ENCODE measurements at regions not wholly inside any gene's neighbourhood (a gene's known extent, or its start where the extent isn't known, plus 50 kb on each side); places are given as distances from the start of the nearest gene placed in this dataset.

DNA sequence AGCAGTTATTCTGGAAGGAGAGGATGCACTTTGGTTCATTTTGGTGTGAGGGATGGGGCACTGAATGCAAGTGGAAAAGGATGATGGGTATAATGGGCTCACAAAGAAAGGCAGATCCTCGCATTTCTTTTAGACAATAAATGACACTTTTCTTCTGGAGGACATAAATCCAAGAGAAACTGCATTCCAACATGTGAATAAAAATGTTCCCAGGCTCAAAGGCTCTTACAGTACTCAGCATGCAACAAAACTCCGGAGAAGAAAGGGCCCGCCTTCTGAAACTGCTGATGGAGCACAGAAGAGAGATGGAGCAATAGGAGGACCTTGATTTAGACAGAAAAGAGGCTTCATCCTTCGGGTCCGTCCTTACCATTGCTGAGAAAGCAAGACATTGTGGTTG, 538.2 kb upstream of the DPP6 start:
- H3K27me3 ChIP-seq (ENCODE audit: insufficient read depth, low read depth, low read length), result no peaks in the 10 kb centered on the region
- H3K4me2 ChIP-seq (ENCODE audit: low read length), result no peak overlapping the region
- no peak for TF ChIP-seq POLR2AphosphoS5 (IDR thresholded peaks at IDR 0.05)
- TF ChIP-seq TAF1 (IDR thresholded peaks at IDR 0.05; ENCODE audit: low read depth), result no peak
- TF ChIP-seq RAD21 (conservative IDR thresholded peaks at IDR 0.05), result no peak
- no peak for TF ChIP-seq EP300 (conservative IDR thresholded peaks at IDR 0.05; ENCODE audit: poor library complexity, severe bottlenecking)
- TF ChIP-seq, protein P1, sequence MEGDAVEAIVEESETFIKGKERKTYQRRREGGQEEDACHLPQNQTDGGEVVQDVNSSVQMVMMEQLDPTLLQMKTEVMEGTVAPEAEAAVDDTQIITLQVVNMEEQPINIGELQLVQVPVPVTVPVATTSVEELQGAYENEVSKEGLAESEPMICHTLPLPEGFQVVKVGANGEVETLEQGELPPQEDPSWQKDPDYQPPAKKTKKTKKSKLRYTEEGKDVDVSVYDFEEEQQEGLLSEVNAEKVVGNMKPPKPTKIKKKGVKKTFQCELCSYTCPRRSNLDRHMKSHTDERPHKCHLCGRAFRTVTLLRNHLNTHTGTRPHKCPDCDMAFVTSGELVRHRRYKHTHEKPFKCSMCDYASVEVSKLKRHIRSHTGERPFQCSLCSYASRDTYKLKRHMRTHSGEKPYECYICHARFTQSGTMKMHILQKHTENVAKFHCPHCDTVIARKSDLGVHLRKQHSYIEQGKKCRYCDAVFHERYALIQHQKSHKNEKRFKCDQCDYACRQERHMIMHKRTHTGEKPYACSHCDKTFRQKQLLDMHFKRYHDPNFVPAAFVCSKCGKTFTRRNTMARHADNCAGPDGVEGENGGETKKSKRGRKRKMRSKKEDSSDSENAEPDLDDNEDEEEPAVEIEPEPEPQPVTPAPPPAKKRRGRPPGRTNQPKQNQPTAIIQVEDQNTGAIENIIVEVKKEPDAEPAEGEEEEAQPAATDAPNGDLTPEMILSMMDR (IDR thresholded peaks at IDR 0.05; ENCODE audit: poor library complexity, severe bottlenecking), result no peak
- no peaks in the 10 kb centered on the region for H3F3A ChIP-seq (ENCODE audit: insufficient read depth, low read length, poor library complexity, severe bottlenecking)
- no peaks in the 10 kb centered on the region for H3K79me2 ChIP-seq (replicated peaks; ENCODE audit: insufficient read depth, low read length)
- H4K20me1 ChIP-seq (ENCODE audit: insufficient read depth), result no peaks in the 10 kb centered on the region
- H3K4me3 ChIP-seq (ENCODE audit: low read length), result no peak overlapping the region
- no peak overlapping the region for H3K9ac ChIP-seq (ENCODE audit: low read length)
- no peaks in the 10 kb centered on the region for H3K9me3 ChIP-seq (ENCODE audit: low read length)
- no peak overlapping the region for H2AFZ ChIP-seq (ENCODE audit: low read depth, low read length)
- H3K9me2 ChIP-seq (ENCODE audit: insufficient read depth, low read length), result no peaks in the 10 kb centered on the region
- no peak overlapping the region for H3K27ac ChIP-seq (ENCODE audit: low read length)
- H3K36me3 ChIP-seq (ENCODE audit: insufficient read depth, low read length), result no peaks in the 10 kb centered on the region

DNA sequence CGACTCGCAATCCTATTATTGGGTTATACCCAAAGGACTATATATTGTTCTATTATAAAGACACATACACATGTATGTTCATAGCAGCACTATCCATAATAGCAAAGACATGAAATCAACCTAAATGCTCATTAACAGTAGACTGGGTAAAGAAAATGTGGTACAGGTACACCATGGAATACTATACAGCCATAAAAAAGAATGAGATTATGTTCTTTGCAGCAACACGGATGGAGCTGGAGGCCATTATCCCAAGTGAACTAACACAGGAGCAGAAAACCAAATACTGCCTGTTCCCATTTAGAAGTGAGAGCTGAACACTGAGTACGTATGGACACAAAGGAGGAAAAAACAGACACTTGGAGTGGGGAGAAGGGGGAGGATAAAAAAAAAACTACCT, 536.8 kb upstream of the DPP6 start:
- no peak overlapping the region for H3K9ac ChIP-seq (ENCODE audit: low read length)
- H3F3A ChIP-seq (ENCODE audit: insufficient read depth, low read length, poor library complexity, severe bottlenecking), result no peaks in the 10 kb centered on the region
- H3K79me2 ChIP-seq (replicated peaks; ENCODE audit: insufficient read depth, low read length), result no peaks in the 10 kb centered on the region
- no peak overlapping the region for H2AFZ ChIP-seq (ENCODE audit: low read depth, low read length)
- TF ChIP-seq, protein P1 (IDR thresholded peaks at IDR 0.05; ENCODE audit: poor library complexity, severe bottlenecking), result no peak
- TF ChIP-seq MXI1 (conservative IDR thresholded peaks at IDR 0.05; ENCODE audit: poor library complexity, severe bottlenecking) (no peak), POLR2AphosphoS5 (IDR thresholded peaks at IDR 0.05) (no peak), TAF1 (IDR thresholded peaks at IDR 0.05; ENCODE audit: low read depth) (no peak), SMC3 (conservative IDR thresholded peaks at IDR 0.05; ENCODE audit: poor library complexity) (no peak), EZH2 (IDR thresholded peaks at IDR 0.05; ENCODE audit: borderline replicate concordance, insufficient read depth, low read length, poor library complexity, severe bottlenecking) (no peak), EP300 (conservative IDR thresholded peaks at IDR 0.05; ENCODE audit: poor library complexity, severe bottlenecking) (no peak)
- TF ChIP-seq, protein P2, sequence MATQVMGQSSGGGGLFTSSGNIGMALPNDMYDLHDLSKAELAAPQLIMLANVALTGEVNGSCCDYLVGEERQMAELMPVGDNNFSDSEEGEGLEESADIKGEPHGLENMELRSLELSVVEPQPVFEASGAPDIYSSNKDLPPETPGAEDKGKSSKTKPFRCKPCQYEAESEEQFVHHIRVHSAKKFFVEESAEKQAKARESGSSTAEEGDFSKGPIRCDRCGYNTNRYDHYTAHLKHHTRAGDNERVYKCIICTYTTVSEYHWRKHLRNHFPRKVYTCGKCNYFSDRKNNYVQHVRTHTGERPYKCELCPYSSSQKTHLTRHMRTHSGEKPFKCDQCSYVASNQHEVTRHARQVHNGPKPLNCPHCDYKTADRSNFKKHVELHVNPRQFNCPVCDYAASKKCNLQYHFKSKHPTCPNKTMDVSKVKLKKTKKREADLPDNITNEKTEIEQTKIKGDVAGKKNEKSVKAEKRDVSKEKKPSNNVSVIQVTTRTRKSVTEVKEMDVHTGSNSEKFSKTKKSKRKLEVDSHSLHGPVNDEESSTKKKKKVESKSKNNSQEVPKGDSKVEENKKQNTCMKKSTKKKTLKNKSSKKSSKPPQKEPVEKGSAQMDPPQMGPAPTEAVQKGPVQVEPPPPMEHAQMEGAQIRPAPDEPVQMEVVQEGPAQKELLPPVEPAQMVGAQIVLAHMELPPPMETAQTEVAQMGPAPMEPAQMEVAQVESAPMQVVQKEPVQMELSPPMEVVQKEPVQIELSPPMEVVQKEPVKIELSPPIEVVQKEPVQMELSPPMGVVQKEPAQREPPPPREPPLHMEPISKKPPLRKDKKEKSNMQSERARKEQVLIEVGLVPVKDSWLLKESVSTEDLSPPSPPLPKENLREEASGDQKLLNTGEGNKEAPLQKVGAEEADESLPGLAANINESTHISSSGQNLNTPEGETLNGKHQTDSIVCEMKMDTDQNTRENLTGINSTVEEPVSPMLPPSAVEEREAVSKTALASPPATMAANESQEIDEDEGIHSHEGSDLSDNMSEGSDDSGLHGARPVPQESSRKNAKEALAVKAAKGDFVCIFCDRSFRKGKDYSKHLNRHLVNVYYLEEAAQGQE (IDR thresholded peaks at IDR 0.05; ENCODE audit: borderline replicate concordance), result no peak
- no peaks in the 10 kb centered on the region for H3K27me3 ChIP-seq (ENCODE audit: insufficient read depth, low read depth, low read length)
- H3K4me3 ChIP-seq (ENCODE audit: low read length), result no peak overlapping the region
- no peaks in the 10 kb centered on the region for H4K20me1 ChIP-seq (ENCODE audit: insufficient read depth)
- H3K36me3 ChIP-seq (ENCODE audit: insufficient read depth, low read length), result no peaks in the 10 kb centered on the region
- no peak overlapping the region for H3K27ac ChIP-seq (ENCODE audit: low read length)
- H3K9me3 ChIP-seq (ENCODE audit: low read length), result no peaks in the 10 kb centered on the region
- H3K4me2 ChIP-seq (ENCODE audit: low read length), result no peak overlapping the region
- no peaks in the 10 kb centered on the region for H3K9me2 ChIP-seq (ENCODE audit: insufficient read depth, low read length)
